ENCODE measurements at regions not wholly inside any gene's neighbourhood (a gene's known extent, or its start where the extent isn't known, plus 50 kb on each side); places are given as distances from the start of the nearest gene placed in this dataset.

DNA sequence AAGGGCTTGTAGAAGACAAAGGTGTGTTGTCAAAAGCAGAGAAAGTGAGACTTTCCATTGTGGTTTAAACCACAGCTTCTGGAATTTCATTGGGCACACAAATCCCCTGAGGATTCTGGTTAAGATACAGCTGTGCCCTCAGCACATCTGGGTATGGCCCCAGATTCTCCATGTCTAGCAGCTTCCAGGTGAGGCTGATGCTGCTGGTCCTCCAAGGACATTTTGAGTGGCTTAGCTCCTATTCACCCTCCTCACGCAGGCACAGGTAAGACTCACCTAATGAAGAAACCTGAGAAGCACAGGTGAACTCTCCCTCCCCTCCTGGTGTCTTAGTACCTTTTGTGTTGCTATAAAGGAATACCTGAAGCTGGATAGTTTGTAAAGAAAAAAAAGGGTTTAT, 88.9 kb upstream of the IGLL5 start:
- TF ChIP-seq CTCF (IDR thresholded peaks at IDR 0.05; ENCODE audit: poor library complexity) (no peak), EZH2 (IDR thresholded peaks at IDR 0.05; ENCODE audit: borderline replicate concordance) (no peak)

Data from hepatocyte (in vitro differentiated cells).